Fibroblast of lung (primary cell): ENCODE measurements at regions not wholly inside any gene's neighbourhood (a gene's known extent, or its start where the extent isn't known, plus 50 kb on each side); places are given as distances from the start of the nearest gene placed in this dataset.

ENCODE experiments used
- DNase-seq, 2 donors: peaks; one replicate each; pipeline versions ENCODE4 v3.0.0 to v3.0.0-alpha.2; 2010; ENCODE audit warnings: low read depth in 2 of 2
- H2AFZ ChIP-seq: 2 replicates; pipeline ENCODE4 v1.5.1; 2012; ENCODE audit warnings: low read length, control low read depth, inconsistent platforms
- H3K27ac ChIP-seq: 2 replicates; pipeline ENCODE4 v1.5.1; 2011; ENCODE audit warnings: low read length, control low read depth; ENCODE audit not compliant: insufficient read depth
- H3K27me3 ChIP-seq: 2 replicates; pipeline ENCODE4 v1.5.1; 2011; ENCODE audit warnings: mild to moderate bottlenecking, low read length; ENCODE audit not compliant: control insufficient read depth, insufficient read depth
- H3K36me3 ChIP-seq: 2 replicates; pipeline ENCODE4 v1.5.1; 2011; ENCODE audit warnings: low read length; ENCODE audit not compliant: control insufficient read depth, insufficient read depth
- H3K4me1 ChIP-seq: 2 replicates; pipeline ENCODE4 v1.5.1; 2011; ENCODE audit warnings: low read length; ENCODE audit not compliant: control insufficient read depth, insufficient read depth; ENCODE audit errors: extremely low read depth
- H3K4me2 ChIP-seq: 2 replicates; pipeline ENCODE4 v1.5.1; 2011; ENCODE audit warnings: low read length, control low read depth; ENCODE audit not compliant: insufficient read depth; ENCODE audit errors: extremely low read depth
- H3K4me3 ChIP-seq, 4 experiments: fragments of 200-600 bp in 1 of 4; sonication (generic) in 1 of 4; replicated peaks in 1 of 4; 2 replicates each; pipeline ENCODE4 v1.5.1; 2011 to 2016; ENCODE audit warnings: low read length in 4 of 4, low read depth in 3 of 4, mild to moderate bottlenecking in 3 of 4, control low read depth in 2 of 4, inconsistent platforms in 1 of 4, mixed read lengths in 1 of 4; ENCODE audit not compliant: insufficient read depth in 1 of 4; ENCODE audit errors: control extremely low read depth in 1 of 4
- H3K79me2 ChIP-seq: 2 replicates; pipeline ENCODE4 v1.5.1; 2012; ENCODE audit warnings: mild to moderate bottlenecking, low read length, inconsistent platforms; ENCODE audit not compliant: control insufficient read depth, insufficient read depth
- H3K9ac ChIP-seq: 2 replicates; pipeline ENCODE4 v1.5.1; 2011; ENCODE audit warnings: mild to moderate bottlenecking, low read length, control low read depth; ENCODE audit not compliant: insufficient read depth
- H3K9me3 ChIP-seq: 2 replicates; pipeline ENCODE4 v1.5.1; 2012; ENCODE audit warnings: low read depth, low read length; ENCODE audit not compliant: control insufficient read depth, insufficient read depth
- H4K20me1 ChIP-seq: 2 replicates; pipeline ENCODE4 v1.5.1; 2011; ENCODE audit warnings: low read length; ENCODE audit not compliant: control insufficient read depth, insufficient read depth; ENCODE audit errors: extremely low read depth
- CTCF ChIP-seq, 2 donors: IDR thresholded peaks in 1 of 2; conservative IDR thresholded peaks in 1 of 2; 1 replicate in 1 of 2; 2 replicates in 1 of 2; pipeline ENCODE4 v1.5.1; 2011 to 2012; ENCODE audit warnings: low read length in 2 of 2, control low read depth in 1 of 2, inconsistent platforms in 1 of 2, low read depth in 1 of 2, mild to moderate bottlenecking in 1 of 2
- EZH2 ChIP-seq: IDR thresholded peaks from 2 replicates; pipeline ENCODE4 v1.5.1; 2012; ENCODE audit warnings: low read length, control low read depth, mild to moderate bottlenecking; ENCODE audit errors: missing control alignments

DNA sequence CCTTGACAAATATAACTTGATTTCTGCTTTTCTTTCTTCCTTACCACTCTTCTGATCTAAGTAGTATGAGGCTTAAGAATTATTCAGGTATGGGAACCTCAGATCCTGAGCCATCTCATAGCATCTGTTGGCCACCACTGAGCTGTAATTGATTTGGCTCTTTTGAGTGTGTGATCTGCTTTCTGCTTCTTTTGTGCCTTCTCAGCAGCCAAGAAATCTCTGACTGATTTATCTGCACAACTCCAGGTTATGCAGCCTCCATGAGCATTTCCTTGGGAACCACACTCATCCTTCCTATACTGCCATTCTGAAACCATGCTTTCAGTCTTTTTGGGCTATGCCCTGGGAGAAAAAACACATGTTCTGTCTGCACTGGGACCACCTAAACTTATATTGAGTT is 178.0 kb upstream of the FAM3C start:
- Histone ChIP-seq H3K4me2 (no peak overlapping the region), H3K9ac (no peak overlapping the region), H3K27me3 (no peaks in the 10 kb centered on the region), H3K36me3 (no peaks in the 10 kb centered on the region), H3K9me3 (no peaks in the 10 kb centered on the region), H4K20me1 (no peaks in the 10 kb centered on the region), H3K4me1 (no peaks in the 10 kb centered on the region), H3K27ac (no peak overlapping the region), H3K4me3 (no peak overlapping the region), H2AFZ (no peak overlapping the region), H3K79me2 (no peaks in the 10 kb centered on the region)
- DNase-seq: no peak
- TF ChIP-seq CTCF (conservative IDR thresholded peaks at IDR 0.05 in 1 of 2, IDR thresholded peaks at IDR 0.05 in 1 of 2; ENCODE audit: low read depth in 1 of 2, low read length in 2 of 2): no peak
- no peak for TF ChIP-seq EZH2

- DNase-seq: no peak
These were observed 176.5 kb upstream of the FAM3C start for GRCh38 chr7:121572615-121573014.

DNA sequence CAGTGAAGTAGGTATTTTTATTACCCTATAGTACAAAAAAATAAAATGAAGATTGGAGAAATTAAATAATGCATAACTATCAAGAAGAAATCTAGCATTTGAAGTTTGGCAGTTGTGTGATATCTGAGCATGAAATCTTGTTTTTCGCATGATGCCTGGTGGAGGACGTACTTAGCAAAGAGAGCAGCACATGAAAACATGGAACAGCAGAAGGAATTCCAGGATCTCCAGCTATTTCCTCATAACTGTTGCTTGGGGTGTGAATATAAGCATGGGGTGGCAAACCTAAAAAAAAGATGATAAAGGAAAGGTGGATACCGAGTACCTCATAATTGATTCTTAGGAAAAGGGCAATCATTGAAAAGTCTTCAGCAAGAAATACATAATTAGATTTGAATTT is 174.3 kb upstream of the FAM3C start:
- no peak overlapping the region for H2AFZ ChIP-seq

More at GRCh38 chr7:121572615-121573014, 176.5 kb upstream of the FAM3C start:
- no peak overlapping the region for H3K4me2 ChIP-seq
- H3K9ac ChIP-seq: no peak overlapping the region
- no peak overlapping the region for H3K27ac ChIP-seq
- no peaks in the 10 kb centered on the region for H3K4me1 ChIP-seq
- no peak overlapping the region for H2AFZ ChIP-seq
- no peak overlapping the region for H3K4me3 ChIP-seq
- no peaks in the 10 kb centered on the region for H3K9me3 ChIP-seq
- no peaks in the 10 kb centered on the region for H3K79me2 ChIP-seq
- no peaks in the 10 kb centered on the region for H3K27me3 ChIP-seq
- no peaks in the 10 kb centered on the region for H4K20me1 ChIP-seq
- no peaks in the 10 kb centered on the region for H3K36me3 ChIP-seq
- TF ChIP-seq EZH2 (no peak), CTCF (conservative IDR thresholded peaks at IDR 0.05 in 1 of 2, IDR thresholded peaks at IDR 0.05 in 1 of 2; ENCODE audit: low read depth in 1 of 2, low read length in 2 of 2) (no peak)

More for the DNA sequence above, 174.3 kb upstream of the FAM3C start:
- H3K4me2 ChIP-seq: no peak overlapping the region
- H3K27ac ChIP-seq: no peak overlapping the region
- H4K20me1 ChIP-seq: no peaks in the 10 kb centered on the region
- H3K9ac ChIP-seq: no peak overlapping the region
- no peaks in the 10 kb centered on the region for H3K36me3 ChIP-seq
- H3K79me2 ChIP-seq: no peaks in the 10 kb centered on the region
- H3K4me3 ChIP-seq: no peak overlapping the region
- H3K4me1 ChIP-seq: no peaks in the 10 kb centered on the region
- no peaks in the 10 kb centered on the region for H3K27me3 ChIP-seq
- DNase-seq: no peak
- no peak for TF ChIP-seq CTCF (conservative IDR thresholded peaks at IDR 0.05 in 1 of 2, IDR thresholded peaks at IDR 0.05 in 1 of 2; ENCODE audit: low read depth in 1 of 2, low read length in 2 of 2)
- no peak for TF ChIP-seq EZH2
- no peaks in the 10 kb centered on the region for H3K9me3 ChIP-seq
